Neuronal stem cell (in vitro differentiated cells): ENCODE measurements at regions not wholly inside any gene's neighbourhood (a gene's known extent, or its start where the extent isn't known, plus 50 kb on each side); places are given as distances from the start of the nearest gene placed in this dataset.

ENCODE experiments used
- DNase-seq: peaks from one replicate; pipeline ENCODE4 v3.0.0-alpha.2; 2013; ENCODE audit warnings: low spot score
- H2AFZ ChIP-seq: one replicate; pipeline ENCODE4 v1.6.1; 2013; ENCODE audit warnings: mild to moderate bottlenecking, low read length, inconsistent platforms
- H2AK5ac ChIP-seq: 2 replicates; pipeline ENCODE4 v1.6.1; 2013; ENCODE audit warnings: low read depth, mild to moderate bottlenecking, inconsistent platforms, low read length, moderate library complexity, mixed read lengths
- H2BK120ac ChIP-seq: 2 replicates; pipeline ENCODE4 v1.6.1; 2013; ENCODE audit warnings: low read depth, mild to moderate bottlenecking, inconsistent platforms, low read length, moderate library complexity, mixed read lengths
- H2BK12ac ChIP-seq: one replicate; pipeline ENCODE4 v1.6.1; 2013; ENCODE audit warnings: low read length, inconsistent platforms
- H2BK15ac ChIP-seq: 2 replicates; pipeline ENCODE4 v1.6.1; 2013; ENCODE audit warnings: mild to moderate bottlenecking, low read length, inconsistent platforms, mixed read lengths
- H2BK5ac ChIP-seq: one replicate; pipeline ENCODE4 v1.6.1; 2013; ENCODE audit warnings: inconsistent platforms, mild to moderate bottlenecking, low read length, moderate library complexity
- H3K14ac ChIP-seq: one replicate; pipeline ENCODE4 v1.6.1; 2013; ENCODE audit warnings: low read length, inconsistent platforms
- H3K18ac ChIP-seq: 2 replicates; pipeline ENCODE4 v1.6.1; 2013; ENCODE audit warnings: low read length, inconsistent platforms
- H3K23ac ChIP-seq: 2 replicates; pipeline ENCODE4 v1.6.1; 2013; ENCODE audit warnings: low read depth, mild to moderate bottlenecking, mixed read lengths, low read length, inconsistent platforms; ENCODE audit not compliant: poor library complexity
- H3K27ac ChIP-seq: replicated peaks from 3 replicates; pipeline ENCODE4 v1.5.1; 2013; ENCODE audit warnings: low read length, inconsistent platforms
- H3K27me3 ChIP-seq, 3 experiments: 2 replicates each; pipeline ENCODE4 v1.6.1; 2013; ENCODE audit warnings: low read length in 3 of 3, mild to moderate bottlenecking in 2 of 3, inconsistent platforms in 1 of 3, low read depth in 1 of 3, mixed read lengths in 1 of 3, moderate library complexity in 1 of 3; ENCODE audit not compliant: control insufficient read depth in 3 of 3, insufficient read depth in 3 of 3
- H3K36me3 ChIP-seq, 2 donors: replicated peaks in 1 of 2; 2 replicates each; pipeline ENCODE4 v1.6.1; 2013; ENCODE audit warnings: low read length in 2 of 2; ENCODE audit not compliant: control insufficient read depth in 2 of 2, insufficient read depth in 2 of 2
- H3K4ac ChIP-seq: 2 replicates; pipeline ENCODE4 v1.6.1; 2013; ENCODE audit warnings: inconsistent platforms, mild to moderate bottlenecking, low read length, moderate library complexity
- H3K4me1 ChIP-seq, 2 donors: 1 replicate in 1 of 2; 2 replicates in 1 of 2; pipeline ENCODE4 v1.6.1; 2013; ENCODE audit warnings: low read length in 2 of 2, low read depth in 1 of 2; ENCODE audit not compliant: control insufficient read depth in 2 of 2, insufficient read depth in 1 of 2
- H3K4me2 ChIP-seq: one replicate; pipeline ENCODE4 v1.6.1; 2013; ENCODE audit warnings: mild to moderate bottlenecking, low read length, inconsistent platforms; ENCODE audit not compliant: insufficient read depth, poor library complexity, severe bottlenecking
- H3K4me3 ChIP-seq, 2 donors: 2 replicates each; pipeline ENCODE4 v1.5.1; 2013; ENCODE audit warnings: low read length in 2 of 2, mild to moderate bottlenecking in 2 of 2, inconsistent platforms in 1 of 2, moderate library complexity in 1 of 2
- H3K79me1 ChIP-seq: one replicate; pipeline ENCODE4 v1.6.1; 2013; ENCODE audit warnings: low read depth, mild to moderate bottlenecking, inconsistent platforms, low read length, moderate library complexity
- H3K9ac ChIP-seq: one replicate; pipeline ENCODE4 v1.6.1; 2013; ENCODE audit warnings: mild to moderate bottlenecking, low read depth, low read length, inconsistent platforms; ENCODE audit not compliant: poor library complexity
- H3K9me3 ChIP-seq, 2 donors: replicated peaks in 1 of 2; 2 replicates each; pipeline versions ENCODE3 to v1.6.1; 2013; ENCODE audit warnings: low read length in 2 of 2, mild to moderate bottlenecking in 2 of 2, inconsistent platforms in 1 of 2, low read depth in 1 of 2, mixed read lengths in 1 of 2, moderate library complexity in 1 of 2; ENCODE audit not compliant: control insufficient read depth in 2 of 2, insufficient read depth in 1 of 2
- H4K8ac ChIP-seq: one replicate; pipeline ENCODE4 v1.6.1; 2013; ENCODE audit warnings: low read depth, mild to moderate bottlenecking, inconsistent platforms, low read length, moderate library complexity
- H4K91ac ChIP-seq: one replicate; pipeline ENCODE4 v1.6.1; 2013; ENCODE audit warnings: low read length, low read depth, mild to moderate bottlenecking, inconsistent platforms; ENCODE audit not compliant: poor library complexity
- WGBS, 2 donors: extraction: QIAGEN DNeasy Blood & Tissue Kit; methylation state at CpG; one replicate each; pipeline ENCODE4 v1.1.7; 2013; ENCODE audit warnings: missing lambda C conversion rate in 2 of 2, mixed read lengths in 1 of 2; ENCODE audit not compliant: insufficient read length in 2 of 2, insufficient replicate concordance in 1 of 2; ENCODE audit errors: extremely low coverage in 2 of 2; 5-methylcytosine and 5-hydroxymethylcytosine counted together

DNA sequence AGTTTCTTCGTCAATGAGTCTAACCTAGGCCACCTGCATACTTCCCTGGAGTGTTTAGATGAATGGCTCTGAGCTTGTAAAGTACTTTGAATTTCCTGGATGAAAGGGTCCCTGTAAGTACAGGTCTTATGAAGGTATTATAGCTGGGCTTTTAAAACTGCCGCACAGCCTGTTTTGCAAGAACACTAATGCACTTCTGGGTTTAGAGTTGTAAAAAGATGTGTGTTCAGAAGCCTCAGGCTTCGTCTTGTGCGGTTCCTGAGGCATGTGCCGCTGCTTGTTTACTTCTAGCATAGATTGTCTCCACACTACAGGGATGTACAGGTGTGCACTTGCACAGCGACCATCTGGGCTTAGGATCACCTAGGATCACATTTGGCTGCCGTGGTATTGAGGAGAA is 324.5 kb downstream of the SOX4 start:
- no peak overlapping the region for H2AFZ ChIP-seq
- DNase-seq = no peak

DNA sequence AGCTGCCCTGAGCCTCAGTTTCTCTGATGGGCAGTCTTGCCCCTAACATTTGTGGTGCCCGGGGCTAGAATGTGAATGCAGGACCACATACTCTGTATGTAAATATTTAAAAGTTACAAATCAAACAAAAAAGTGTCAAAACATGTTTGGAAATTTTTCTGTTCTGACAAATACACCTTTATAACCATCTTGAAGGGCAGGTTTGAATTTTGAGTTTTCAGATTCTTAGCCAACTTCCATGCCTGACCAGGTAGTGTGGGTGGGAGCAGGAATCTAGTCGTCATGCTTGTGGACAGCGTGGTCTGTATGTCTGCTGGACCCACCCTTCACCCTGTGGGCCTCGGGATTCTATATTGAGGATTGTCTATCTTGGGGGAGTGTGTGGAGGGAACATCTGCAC is 325.1 kb downstream of the SOX4 start:
- H3K79me1 ChIP-seq = no peaks in the 10 kb centered on the region
- H3K9me3 ChIP-seq = no peaks in the 10 kb centered on the region
- H3K4me3 ChIP-seq = no peak overlapping the region
- no peak overlapping the region for H3K18ac ChIP-seq
- H2BK15ac ChIP-seq = no peak overlapping the region
- H2AFZ ChIP-seq = no peak overlapping the region
- no peak overlapping the region for H4K8ac ChIP-seq
- no peak overlapping the region for H4K91ac ChIP-seq
- H2AK5ac ChIP-seq = no peak overlapping the region
- no peak for DNase-seq
- H3K9ac ChIP-seq = no peak overlapping the region
- no CpG with 5 or more reads among the region's 4 CpGs for WGBS, 2 donors
- H3K27me3 ChIP-seq = no peaks in the 10 kb centered on the region
- H3K4me1 ChIP-seq = peaks cover 3 to 7% of the 10 kb centered on the region in 2 donors
- H3K4ac ChIP-seq = no peak overlapping the region
- H3K27ac ChIP-seq = no peak overlapping the region
- H3K4me2 ChIP-seq = no peak overlapping the region
- no peak overlapping the region for H3K14ac ChIP-seq
- H3K36me3 ChIP-seq = peaks cover 0 to 3% of the 10 kb centered on the region in 2 donors
- H2BK5ac ChIP-seq = no peak overlapping the region
- no peak overlapping the region for H3K23ac ChIP-seq
- no peak overlapping the region for H2BK12ac ChIP-seq
- H2BK120ac ChIP-seq = no peak overlapping the region

More for the DNA sequence above, 324.5 kb downstream of the SOX4 start:
- Histone ChIP-seq H3K4me1 (peaks cover 3 to 7% of the 10 kb centered on the region in 2 donors), H2AK5ac (no peak overlapping the region), H2BK15ac (no peak overlapping the region), H3K27ac (no peak overlapping the region), H3K36me3 (peaks cover 0 to 9% of the 10 kb centered on the region in 2 donors), H3K27me3 (no peaks in the 10 kb centered on the region), H3K79me1 (no peaks in the 10 kb centered on the region), H3K18ac (no peak overlapping the region), H2BK5ac (no peak overlapping the region), H3K23ac (no peak overlapping the region), H2BK120ac (no peak overlapping the region), H4K8ac (no peak overlapping the region), H3K4ac (no peak overlapping the region), H3K4me2 (no peak overlapping the region), H3K14ac (no peak overlapping the region), H2BK12ac (no peak overlapping the region), H3K9ac (no peak overlapping the region), H3K4me3 (no peak overlapping the region), H3K9me3 (no peaks in the 10 kb centered on the region), H4K91ac (no peak overlapping the region)
- WGBS, 2 donors = no CpG with 5 or more reads among the region's 7 CpGs

DNA sequence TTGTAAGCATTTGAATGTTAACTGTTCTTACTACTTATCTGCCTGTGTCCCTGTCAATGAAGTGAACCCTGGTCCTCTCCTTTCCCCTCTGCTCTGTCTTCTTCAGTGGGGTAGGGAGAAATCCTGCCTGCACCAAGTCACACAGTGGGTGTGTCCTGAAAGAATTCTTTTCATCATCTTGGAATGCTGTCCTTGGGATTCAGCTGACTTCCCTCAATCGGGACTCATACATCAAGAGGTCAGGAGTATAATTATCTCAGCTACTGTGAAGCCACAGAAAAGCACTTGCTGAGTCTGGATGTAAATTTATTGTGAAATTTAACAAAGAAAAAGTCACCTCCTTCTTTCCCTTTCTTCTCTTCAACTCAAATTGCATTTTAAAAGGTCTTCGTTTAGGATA is 328.5 kb downstream of the SOX4 start:
- Histone ChIP-seq H3K27ac (peak overlapping the region; percentile 13), H4K8ac (no peak overlapping the region), H4K91ac (no peak overlapping the region), H3K4me3 (no peak overlapping the region), H3K9me3 (no peaks in the 10 kb centered on the region), H3K18ac (no peak overlapping the region), H2BK15ac (no peak overlapping the region), H2BK12ac (no peak overlapping the region), H3K4ac (no peak overlapping the region), H3K4me1 (peaks cover 3 to 7% of the 10 kb centered on the region in 2 donors), H3K79me1 (no peaks in the 10 kb centered on the region), H2AFZ (no peak overlapping the region), H2BK5ac (no peak overlapping the region), H3K9ac (no peak overlapping the region), H2AK5ac (no peak overlapping the region), H2BK120ac (no peak overlapping the region), H3K27me3 (no peaks in the 10 kb centered on the region), H3K36me3 (no peaks in the 10 kb centered on the region), H3K4me2 (no peak overlapping the region), H3K23ac (no peak overlapping the region), H3K14ac (no peak overlapping the region)
- WGBS, 2 donors = no CpG with 5 or more reads among the region's 2 CpGs
- DNase-seq = peak; percentile 39

DNA sequence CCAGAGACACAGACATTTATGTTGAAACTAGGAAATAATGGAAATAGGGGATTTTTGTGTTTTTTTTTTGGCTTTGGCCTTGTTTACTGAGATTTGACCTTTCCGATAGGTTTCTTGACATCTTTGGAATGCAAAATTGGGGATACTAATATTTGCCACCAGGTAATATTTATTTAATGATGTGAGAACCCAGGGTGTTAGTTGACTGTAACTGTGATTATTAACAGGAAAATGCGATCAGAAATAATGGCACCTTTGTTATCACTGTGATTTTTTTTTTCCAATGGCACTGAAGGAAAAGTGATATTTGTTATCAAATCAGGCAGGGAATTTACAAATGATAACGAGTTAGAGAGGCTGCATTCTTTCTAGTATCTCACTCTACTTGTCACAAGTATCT is 330.5 kb downstream of the SOX4 start:
- H3K4me1 ChIP-seq = peaks cover 3 to 7% of the 10 kb centered on the region in 2 donors
- no peaks in the 10 kb centered on the region for H3K79me1 ChIP-seq
- no peak overlapping the region for H3K4ac ChIP-seq
- no peaks in the 10 kb centered on the region for H3K9me3 ChIP-seq
- no peak overlapping the region for H2BK5ac ChIP-seq
- H4K91ac ChIP-seq = no peak overlapping the region
- H2AK5ac ChIP-seq = no peak overlapping the region
- no peak overlapping the region for H2BK15ac ChIP-seq
- no CpG with 5 or more reads among the region's 3 CpGs for WGBS, 2 donors
- H2BK12ac ChIP-seq = no peak overlapping the region
- no peaks in the 10 kb centered on the region for H3K36me3 ChIP-seq
- no peak overlapping the region for H3K27ac ChIP-seq
- H3K4me2 ChIP-seq = no peak overlapping the region
- H4K8ac ChIP-seq = no peak overlapping the region
- H2BK120ac ChIP-seq = no peak overlapping the region
- H3K27me3 ChIP-seq = no peaks in the 10 kb centered on the region
- H3K18ac ChIP-seq = no peak overlapping the region
- H2AFZ ChIP-seq = no peak overlapping the region
- no peak for DNase-seq
- no peak overlapping the region for H3K9ac ChIP-seq
- no peak overlapping the region for H3K14ac ChIP-seq
- no peak overlapping the region for H3K4me3 ChIP-seq
- H3K23ac ChIP-seq = no peak overlapping the region
